ENCODE measurements at regions not wholly inside any gene's neighbourhood (a gene's known extent, or its start where the extent isn't known, plus 50 kb on each side); places are given as distances from the start of the nearest gene placed in this dataset.

GRCh38 chr7:26600411-26600810 is 264.0 kb downstream of the SKAP2 start:
- DNase-seq (ENCODE audit: low read depth) = no peak

GRCh38 chr7:26603631-26604030 is 260.8 kb downstream of the SKAP2 start:
- peak; percentile 97 for DNase-seq (ENCODE audit: low read depth)

- DNase-seq (ENCODE audit: low read depth) = no peak
Observed at GRCh38 chr7:26608402-26608801, 256.0 kb downstream of the SKAP2 start.

- no peak for DNase-seq (ENCODE audit: low read depth)
Observed at GRCh38 chr7:26609082-26609481, 255.3 kb downstream of the SKAP2 start.

- no peak for DNase-seq (ENCODE audit: low read depth)
Observed at GRCh38 chr7:26609532-26609931, 254.9 kb downstream of the SKAP2 start.

GRCh38 chr7:26612742-26613141 is 251.6 kb downstream of the SKAP2 start:
- DNase-seq (ENCODE audit: low read depth) = no peak

- DNase-seq (ENCODE audit: low read depth) = no peak
Observed at GRCh38 chr7:26614503-26614902, 249.9 kb downstream of the SKAP2 start.

GRCh38 chr7:26616235-26616634 is 248.2 kb downstream of the SKAP2 start:
- DNase-seq (ENCODE audit: low read depth) = no peak

- DNase-seq (ENCODE audit: low read depth) = no peak
Observed at GRCh38 chr7:26617066-26617465, 247.3 kb downstream of the SKAP2 start.

Data from renal cortical epithelial cell (primary cell).